ENCODE measurements at regions not wholly inside any gene's neighbourhood (a gene's known extent, or its start where the extent isn't known, plus 50 kb on each side); places are given as distances from the start of the nearest gene placed in this dataset.

DNA sequence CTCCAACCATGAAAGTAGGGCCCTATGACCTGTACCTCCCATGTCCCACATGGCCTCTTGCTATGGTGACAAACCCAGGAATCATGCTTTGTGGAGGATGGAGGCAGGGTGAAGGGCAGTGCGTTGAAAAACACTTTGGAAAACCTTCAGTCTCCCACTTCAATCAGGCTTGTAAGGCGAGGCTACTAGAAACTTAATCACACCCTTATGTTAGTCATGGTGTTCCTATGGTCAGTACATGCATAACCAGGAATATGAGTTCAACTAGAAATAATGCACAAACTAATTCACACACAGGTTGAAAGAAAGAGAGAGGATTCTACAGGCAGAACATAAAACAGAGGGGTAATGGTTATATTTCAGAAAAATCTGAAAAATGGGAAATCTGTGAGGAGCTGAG, 601.1 kb downstream of the KCTD16 start:
- intact Hi-C loops (cut with DNase I; ENCODE audit: low total_unique reads) = no loop called here
- Histone ChIP-seq H3K27ac (no peak overlapping the region), H3K27me3 (no peaks in the 10 kb centered on the region), H3K4me1 (no peaks in the 10 kb centered on the region), H3K36me3 (no peaks in the 10 kb centered on the region), H3K4me3 (no peak overlapping the region), H3K9me3 (no peaks in the 10 kb centered on the region)
- WGBS, 5 donors = 80 to 95% (median 88%) methylated on average over 2 of the region's 2 CpGs
- TF ChIP-seq POLR2AphosphoS5 (IDR thresholded peaks at IDR 0.05) (no peak), EP300 (IDR thresholded peaks at IDR 0.05) (no peak), CTCF (IDR thresholded peaks at IDR 0.05) (no peak), POLR2A (IDR thresholded peaks at IDR 0.05) (no peak)
- no peak for DNase-seq

DNA sequence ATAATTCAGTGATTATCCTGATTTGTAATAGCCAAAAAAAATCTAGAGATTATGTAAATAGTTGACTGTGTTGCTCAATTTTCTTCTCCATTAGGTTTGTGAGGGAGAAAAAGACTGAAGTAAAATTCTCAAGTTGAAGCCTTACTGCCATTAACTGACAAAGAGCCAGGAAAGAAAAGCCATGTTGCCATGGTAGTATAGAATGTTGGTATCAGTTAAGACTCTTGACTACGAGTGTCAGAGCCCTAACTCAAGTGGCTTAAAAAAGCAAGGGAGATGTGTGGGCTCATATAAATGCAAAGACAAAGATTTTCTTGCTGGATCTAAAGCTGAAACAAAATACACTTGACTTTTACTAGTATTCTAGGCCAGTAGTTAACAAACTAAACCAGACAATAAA, 571.7 kb downstream of the KCTD16 start:
- no peaks in the 10 kb centered on the region for H3K36me3 ChIP-seq
- TF ChIP-seq POLR2AphosphoS5 (IDR thresholded peaks at IDR 0.05) (no peak), EP300 (IDR thresholded peaks at IDR 0.05) (no peak), CTCF (IDR thresholded peaks at IDR 0.05) (no peak), POLR2A (IDR thresholded peaks at IDR 0.05) (no peak)
- WGBS, 5 donors = 15 to 30% (median 22%) methylated on average over 1 of the region's 1 CpG

GRCh38 chr5:144731786-144732185, 561.1 kb downstream of the KCTD16 start:
- DNase-seq = no peak
- intact Hi-C loops (cut with DNase I; ENCODE audit: low total_unique reads) = no loop called here
- no peaks in the 10 kb centered on the region for H3K4me1 ChIP-seq
- WGBS, 5 donors = 73 to 85% (median 77%) methylated on average over 1 of the region's 1 CpG
- no peaks in the 10 kb centered on the region for H3K36me3 ChIP-seq
- H3K27ac ChIP-seq = no peak overlapping the region
- no peaks in the 10 kb centered on the region for H3K27me3 ChIP-seq
- no peak overlapping the region for H3K4me3 ChIP-seq
- TF ChIP-seq CTCF (IDR thresholded peaks at IDR 0.05) (no peak), POLR2AphosphoS5 (IDR thresholded peaks at IDR 0.05) (no peak), POLR2A (IDR thresholded peaks at IDR 0.05) (no peak)
- peaks cover 0 to 37% (median 11%) of the 10 kb centered on the region in 4 donors for H3K9me3 ChIP-seq

More for the DNA sequence above, 571.7 kb downstream of the KCTD16 start:
- Histone ChIP-seq H3K27me3 (no peaks in the 10 kb centered on the region), H3K27ac (no peak overlapping the region), H3K9me3 (peaks cover 0 to 30% (median 2%) of the 10 kb centered on the region in 4 donors), H3K4me3 (no peak overlapping the region), H3K4me1 (no peaks in the 10 kb centered on the region)
- intact Hi-C loops (cut with DNase I; ENCODE audit: low total_unique reads) = no loop called here
- DNase-seq = no peak

DNA sequence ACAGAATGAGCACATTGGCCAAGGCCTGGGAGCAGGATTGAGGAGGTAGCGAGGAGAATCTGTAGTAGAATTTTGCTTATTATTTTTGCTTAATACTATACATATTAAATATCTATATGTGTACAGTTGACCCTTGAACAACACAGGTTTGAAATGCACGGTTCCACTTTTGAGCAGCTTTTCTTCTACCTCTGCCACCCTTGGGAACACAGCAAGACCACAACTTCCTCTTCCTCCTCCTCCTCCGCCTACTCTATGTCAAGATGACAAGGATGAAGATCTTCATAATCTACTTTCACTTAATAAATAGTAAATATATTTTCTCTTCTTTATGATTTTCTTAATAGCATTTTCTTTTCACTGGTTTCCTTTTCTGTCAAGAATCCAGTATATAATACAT, 541.4 kb downstream of the KCTD16 start:
- no peaks in the 10 kb centered on the region for H3K4me1 ChIP-seq
- intact Hi-C loops (cut with DNase I; ENCODE audit: low total_unique reads) = no loop called here
- H3K4me3 ChIP-seq = no peak overlapping the region
- no peaks in the 10 kb centered on the region for H3K36me3 ChIP-seq
- peaks cover 0 to 7% (median 0%) of the 10 kb centered on the region in 4 donors for H3K9me3 ChIP-seq
- peak in 1 of 2 donors; percentile 8 for DNase-seq
- TF ChIP-seq POLR2AphosphoS5 (IDR thresholded peaks at IDR 0.05) (no peak), POLR2A (IDR thresholded peaks at IDR 0.05) (no peak), CTCF (IDR thresholded peaks at IDR 0.05) (no peak), EP300 (IDR thresholded peaks at IDR 0.05) (no peak)
- H3K27ac ChIP-seq = no peak overlapping the region
- H3K27me3 ChIP-seq = no peaks in the 10 kb centered on the region
- WGBS, 5 donors = 46 to 72% (median 64%) methylated on average over 3 of the region's 3 CpGs

Measured in stomach (tissue), 8 donors.